CD4-positive, alpha-beta T cell treated with Interleukin-4 for 1 hour (primary cell): ENCODE measurements at regions not wholly inside any gene's neighbourhood (a gene's known extent, or its start where the extent isn't known, plus 50 kb on each side); places are given as distances from the start of the nearest gene placed in this dataset.
"Not testable (repeated sequence)": the region's sequence is repeated elsewhere in the genome, so short reads cannot be mapped to it uniquely, and the experiment has no call there.

Experiments used
- DNase-seq, 2 donors: peaks; one replicate each; pipeline ENCODE4 v3.0.0-alpha.2; 2020 to 2022

DNA sequence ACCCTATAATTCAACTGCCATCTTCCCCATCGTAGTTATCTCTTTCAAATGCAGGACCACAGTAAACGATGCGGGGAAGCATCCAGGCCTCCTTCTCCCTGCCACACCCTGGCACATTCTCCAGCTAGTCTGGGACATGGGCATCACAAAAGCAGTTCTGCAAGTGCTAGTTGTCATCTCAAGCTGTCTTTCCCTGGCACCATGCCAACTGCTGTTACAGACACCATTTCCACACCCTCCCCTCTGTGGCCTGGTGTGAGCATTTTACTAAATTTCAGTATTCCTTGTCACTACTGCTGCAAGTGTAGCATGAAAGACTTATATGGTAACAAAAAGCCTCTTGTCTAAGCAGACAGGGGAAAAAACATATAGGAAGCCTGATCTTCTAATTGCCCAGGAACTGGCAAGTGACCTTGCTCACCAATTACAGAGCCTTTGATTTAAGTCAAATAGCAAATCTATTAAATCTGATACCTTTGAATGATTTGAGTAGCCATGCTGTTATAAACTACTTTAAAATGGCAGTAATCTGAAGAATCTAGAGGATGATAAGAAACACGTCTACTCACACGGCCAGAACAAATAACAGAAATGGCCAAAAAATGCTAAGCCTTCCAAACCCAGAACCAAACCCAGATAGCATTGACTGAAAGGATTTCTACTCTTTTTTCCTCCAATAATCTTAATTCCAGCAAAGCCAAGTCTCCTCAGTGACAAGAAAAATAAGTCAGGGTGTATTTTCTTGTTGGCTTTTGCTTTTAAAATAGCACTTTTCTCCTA, 179.0 kb downstream of the NUFIP1 start:
- DNase-seq: no peak

DNA sequence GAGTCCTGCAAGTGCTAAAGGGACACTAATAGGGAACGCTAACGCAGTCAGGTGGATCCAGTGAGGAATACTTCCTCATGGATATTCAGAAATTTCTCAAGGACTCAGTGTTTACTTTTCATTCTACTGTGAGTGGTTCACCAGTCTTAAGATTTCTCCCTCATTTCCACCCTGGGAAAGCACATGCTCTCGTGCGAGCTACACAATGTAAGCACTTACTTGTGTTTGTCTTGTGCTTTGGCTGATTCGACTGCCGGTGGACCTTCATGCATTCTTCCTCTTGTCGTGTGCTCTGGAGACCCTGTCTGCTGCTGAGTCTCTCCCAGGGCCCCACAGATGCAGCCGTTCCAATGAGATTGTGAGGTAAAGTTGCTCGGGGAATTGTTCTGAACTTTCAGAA, 180.1 kb downstream of the NUFIP1 start:
- DNase-seq: no peak

- no peak for DNase-seq
Measured at GRCh38 chr13:44808185-44808584, 181.1 kb downstream of the NUFIP1 start.

- DNase-seq: no peak
Measured at GRCh38 chr13:44807449-44808034, 181.7 kb downstream of the NUFIP1 start.

DNA sequence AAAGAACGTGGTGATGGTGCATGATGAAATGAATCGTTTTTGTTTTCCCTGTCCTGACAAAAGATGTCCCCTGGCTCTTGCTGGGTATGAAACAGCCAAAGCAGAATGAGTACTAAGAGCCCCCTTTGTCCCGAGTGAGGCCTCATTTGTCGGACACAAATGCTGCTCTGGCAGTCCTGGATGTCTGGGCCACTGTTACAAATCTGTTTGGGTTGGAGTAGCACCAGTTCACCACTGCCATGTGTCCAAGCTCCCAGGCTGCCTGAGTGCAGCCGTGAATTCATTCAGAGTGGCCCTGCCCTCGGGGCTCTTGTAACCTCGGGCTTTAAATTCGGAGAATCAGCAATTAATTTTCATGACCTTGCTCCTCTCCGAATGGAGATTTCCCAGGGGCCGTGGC, 182.4 kb downstream of the NUFIP1 start:
- no peak for DNase-seq

- no peak for DNase-seq
Measured at GRCh38 chr13:44805585-44805984, 183.7 kb downstream of the NUFIP1 start.

GRCh38 chr13:44803390-44803789, 185.9 kb downstream of the NUFIP1 start:
- no peak for DNase-seq

- no peak for DNase-seq
Measured at GRCh38 chr13:44802491-44802890, 186.8 kb downstream of the NUFIP1 start.

DNA sequence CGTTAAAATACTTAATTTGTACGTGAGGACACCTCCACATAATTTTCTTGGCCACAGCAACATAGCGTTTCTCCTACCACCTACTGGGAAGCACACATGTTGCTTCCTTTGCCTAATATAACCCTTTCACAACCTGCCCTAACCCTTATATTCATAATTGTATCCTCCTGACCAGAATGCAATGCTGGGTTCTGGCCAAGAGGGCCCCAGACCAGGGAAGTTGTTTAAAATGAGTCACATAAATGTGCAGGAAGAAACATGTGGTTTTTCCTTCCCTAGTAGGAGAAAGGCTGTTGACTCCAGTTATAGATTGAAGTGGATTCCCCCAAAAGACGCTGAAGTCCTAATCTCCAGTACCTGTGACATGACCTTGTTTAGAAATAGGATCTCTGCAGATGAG, 187.3 kb downstream of the NUFIP1 start:
- DNase-seq: no peak

DNA sequence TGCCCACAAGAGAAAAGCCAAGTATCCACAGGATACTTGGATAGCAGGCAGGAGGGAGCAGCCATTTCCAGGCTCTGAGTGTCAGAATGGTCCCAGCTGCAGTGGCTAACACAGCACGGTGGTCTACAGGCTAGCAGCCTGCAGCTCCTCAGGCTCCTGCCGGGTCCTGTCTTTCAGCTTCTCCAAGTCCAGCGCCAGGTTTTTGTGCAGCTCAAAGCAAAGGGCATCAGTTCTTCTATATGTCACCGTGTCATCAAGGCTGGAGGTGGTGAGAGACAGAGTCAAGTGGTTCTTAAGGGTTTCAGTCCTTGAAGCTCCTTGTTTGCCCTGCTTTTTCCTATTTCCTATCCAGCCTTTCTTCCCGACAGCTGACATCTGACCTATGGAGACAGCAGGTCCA, 188.6 kb downstream of the NUFIP1 start:
- DNase-seq: no peak

GRCh38 chr13:44797685-44798084, 191.6 kb downstream of the NUFIP1 start:
- DNase-seq: no peak

GRCh38 chr13:44796597-44797490, 192.4 kb downstream of the NUFIP1 start:
- DNase-seq: no peak

GRCh38 chr13:44796039-44796438, 193.2 kb downstream of the NUFIP1 start:
- DNase-seq: not testable (repeated sequence)

DNA sequence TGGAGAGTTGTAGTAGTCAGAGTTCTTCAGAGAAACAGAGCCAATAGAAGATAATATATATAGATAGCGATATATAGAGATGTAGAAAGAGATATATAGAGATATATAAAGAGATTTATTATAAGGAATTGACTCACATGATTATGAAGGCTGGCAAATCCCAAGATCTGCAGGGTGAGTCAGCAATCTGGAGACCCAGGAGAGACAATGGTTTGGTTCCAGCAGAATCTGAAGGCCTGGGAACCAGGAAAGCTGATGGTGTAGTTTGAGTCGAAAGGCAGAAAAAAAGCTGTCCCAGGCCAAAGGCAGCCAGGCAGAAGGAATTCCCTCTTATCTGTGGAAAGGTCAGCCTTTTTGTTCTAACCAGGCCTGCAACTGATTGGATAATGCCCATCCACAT, 194.1 kb downstream of the NUFIP1 start:
- no peak for DNase-seq

GRCh38 chr13:44792096-44792495, 197.2 kb downstream of the NUFIP1 start:
- no peak for DNase-seq

- no peak for DNase-seq
Measured at GRCh38 chr13:44790289-44790688, 199.0 kb downstream of the NUFIP1 start.

- DNase-seq: no peak
Measured at GRCh38 chr13:44787617-44788016, 201.7 kb downstream of the NUFIP1 start.

DNA sequence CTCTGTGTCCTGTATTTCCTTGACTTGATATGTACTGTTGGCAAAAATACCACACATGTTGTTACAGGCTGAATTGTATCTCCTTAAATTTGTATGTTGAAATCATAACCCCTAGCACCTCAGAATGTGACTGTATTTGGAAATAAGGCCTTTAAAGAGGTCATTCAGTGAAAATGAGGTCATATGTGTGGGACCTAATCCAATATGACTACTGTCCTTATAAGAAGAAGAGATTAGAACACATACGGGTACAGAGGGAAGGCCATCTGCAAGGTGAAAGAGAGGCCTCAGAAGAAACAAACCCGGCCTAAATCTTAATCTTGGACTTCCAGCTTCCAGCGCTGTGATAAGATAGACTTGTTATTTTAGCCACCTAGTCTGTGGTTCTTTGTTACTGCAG, 202.5 kb downstream of the NUFIP1 start:
- no peak for DNase-seq

DNA sequence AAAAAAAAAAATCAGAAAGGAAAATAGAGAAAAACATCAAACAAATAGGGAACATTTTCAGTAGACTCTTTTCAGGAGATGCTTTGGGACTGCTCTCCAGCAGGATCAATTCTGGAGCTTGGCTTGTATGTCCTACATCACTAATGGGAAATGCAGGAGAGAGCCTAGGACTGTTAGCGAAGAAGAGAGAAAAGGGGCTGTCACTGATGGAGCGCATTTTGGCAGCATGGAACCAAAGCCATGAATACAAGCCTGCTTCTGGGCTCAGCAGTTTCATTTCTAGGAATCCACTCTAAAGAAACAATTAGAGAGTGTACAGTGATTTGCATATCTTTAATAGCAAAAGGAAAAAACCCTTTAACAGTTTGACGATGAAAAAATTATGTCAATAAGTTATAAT, 203.9 kb downstream of the NUFIP1 start:
- DNase-seq: no peak

GRCh38 chr13:44784708-44785080, 204.6 kb downstream of the NUFIP1 start:
- no peak for DNase-seq

DNA sequence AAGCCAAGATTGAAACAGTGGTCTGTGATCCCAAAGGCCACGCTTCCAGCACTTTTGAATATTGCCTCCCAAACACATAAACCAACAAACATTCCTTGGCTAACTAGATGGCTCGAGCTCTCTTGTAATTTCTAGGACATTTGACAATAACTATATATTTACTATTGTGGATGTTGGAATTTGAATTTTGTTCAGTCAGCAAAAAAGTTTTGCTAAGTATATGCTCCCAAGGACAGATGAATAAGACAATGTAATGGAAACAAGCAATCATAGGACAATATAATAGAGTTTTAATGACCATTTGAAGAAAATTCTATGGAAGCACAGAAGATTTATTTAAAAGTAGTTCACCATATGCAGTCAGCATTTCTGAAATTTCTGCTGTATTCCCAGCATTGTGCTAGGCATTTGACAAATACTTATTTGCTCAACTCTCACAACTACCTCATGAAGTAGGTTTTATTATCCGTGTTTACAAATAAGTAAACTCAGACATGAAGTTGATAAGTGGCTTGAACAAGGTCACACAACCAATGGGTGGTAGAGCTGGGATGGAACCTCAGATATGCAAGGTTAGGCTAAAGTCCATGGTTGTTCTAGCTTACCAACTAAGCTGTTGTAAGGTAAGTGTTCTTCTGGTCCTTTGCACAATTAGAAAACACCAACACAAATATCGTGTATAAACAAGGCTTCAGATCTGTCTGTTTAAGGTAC, 205.1 kb downstream of the NUFIP1 start:
- DNase-seq: no peak

DNA sequence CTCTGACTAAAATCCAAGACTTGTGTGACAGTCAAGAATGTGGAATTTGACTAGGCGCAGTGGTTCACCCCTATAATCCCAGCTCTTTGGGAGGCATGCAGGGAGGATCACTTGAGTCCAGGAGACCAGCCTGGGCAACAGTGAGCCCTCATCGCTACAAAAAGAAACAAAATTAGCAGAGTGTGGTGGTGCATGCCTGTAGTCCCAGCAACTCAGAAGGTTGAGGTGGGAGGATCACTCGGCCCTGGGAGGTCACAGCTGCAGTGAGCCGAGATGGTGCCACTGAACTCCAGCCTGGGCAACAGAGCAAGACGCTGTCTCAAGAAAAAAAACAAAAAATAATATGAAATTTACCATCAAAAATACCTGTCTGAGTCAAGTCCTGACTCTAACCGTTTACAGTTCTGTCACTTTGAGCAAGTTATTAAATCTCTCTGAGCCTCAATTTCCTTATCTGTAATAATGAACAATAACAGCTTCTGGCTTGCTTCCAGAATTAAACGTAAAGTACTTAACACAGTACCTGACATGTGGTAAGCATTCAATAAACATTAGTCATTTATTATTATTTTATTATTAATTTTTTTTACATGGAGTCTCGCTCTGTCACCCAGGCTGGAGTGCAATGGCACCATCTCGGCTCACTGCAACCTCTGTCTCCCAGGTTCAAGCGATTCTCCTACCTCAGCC, 204.6 kb upstream of the TSC22D1 start:
- DNase-seq: no peak
